Endothelial cell of umbilical vein (primary cell): ENCODE measurements at regions not wholly inside any gene's neighbourhood (a gene's known extent, or its start where the extent isn't known, plus 50 kb on each side); places are given as distances from the start of the nearest gene placed in this dataset.

Experiments
- BruUV-seq: library from RNA; stranded (reverse); fragments of 400-500 nt; replicated peaks from 2 replicates; lab custom pipeline; 2021; lab: Mats Ljungman, UMichigan
- CTCF ChIA-PET: fragments of 300-600, 350-600 bp; sonication (Branson Sonifier 250); formaldehyde crosslinking; loops from one replicate; lab custom pipeline; 2021; ENCODE audit warnings: antibody characterized with exemption, inconsistent platforms; lab: Charles Lee
- POLR2A ChIA-PET: fragments of 300-600, 350-600 bp; sonication (Branson Sonifier 250); formaldehyde crosslinking; loops from one replicate; lab custom pipeline; 2021; ENCODE audit warnings: antibody characterized with exemption, inconsistent platforms; lab: Charles Lee
- DNase-seq: peaks from one replicate; pipeline ENCODE4 v3.0.0-alpha.2; 2011; ENCODE audit warnings: low read depth, low spot score
- FAIRE-seq: peaks from 2 replicates; lab custom pipeline; 2011; peaks lifted over from hg19 to GRCh38; lab: Jason Lieb, UNC
- H2AFZ ChIP-seq: 2 replicates; pipeline ENCODE4 v1.6.0; 2012; ENCODE audit warnings: low read depth, low read length, control low read depth, inconsistent platforms
- H3K27ac ChIP-seq: 2 replicates; pipeline ENCODE4 v1.5.1; 2011; ENCODE audit warnings: low read depth, mild to moderate bottlenecking, control low read depth, low read length, moderate library complexity; ENCODE audit not compliant: insufficient read depth
- H3K27me3 ChIP-seq, 2 experiments: 2 replicates each; pipeline versions ENCODE4 v1.6.0 to v1.6.1; 2011; ENCODE audit warnings: low read length in 2 of 2, mixed read lengths in 1 of 2; ENCODE audit not compliant: control insufficient read depth in 2 of 2, insufficient read depth in 2 of 2
- H3K36me3 ChIP-seq, 2 experiments: 2 replicates in 1 of 2; 3 replicates in 1 of 2; pipeline ENCODE4 v1.5.1; 2011; ENCODE audit warnings: low read length in 2 of 2, mild to moderate bottlenecking in 1 of 2, moderate library complexity in 1 of 2; ENCODE audit not compliant: control insufficient read depth in 2 of 2, insufficient read depth in 2 of 2; ENCODE audit errors: extremely low read depth in 1 of 2
- H3K4me1 ChIP-seq: 3 replicates; pipeline ENCODE4 v1.5.1; 2011; ENCODE audit warnings: mild to moderate bottlenecking, low read length; ENCODE audit not compliant: control insufficient read depth, insufficient read depth; ENCODE audit errors: extremely low read depth
- H3K4me2 ChIP-seq: 2 replicates; pipeline ENCODE4 v1.6.1; 2011; ENCODE audit warnings: low read length, control low read depth, mixed read lengths; ENCODE audit not compliant: insufficient read depth
- H3K4me3 ChIP-seq, 3 experiments: fragments of 200-600 bp in 1 of 3; sonication (generic), shearing (Covaris generic) in 1 of 3; replicated peaks in 1 of 3; 2 replicates each; pipeline ENCODE4 v1.5.1; 2011 to 2016; ENCODE audit warnings: control low read depth in 3 of 3, low read length in 3 of 3, mild to moderate bottlenecking in 2 of 3, inconsistent platforms in 1 of 3, low read depth in 1 of 3, moderate library complexity in 1 of 3; ENCODE audit not compliant: insufficient read depth in 1 of 3
- H3K79me2 ChIP-seq: 2 replicates; pipeline ENCODE4 v1.6.0; 2012; ENCODE audit warnings: low read length, inconsistent platforms; ENCODE audit not compliant: control insufficient read depth, insufficient read depth
- H3K9ac ChIP-seq: replicated peaks from 2 replicates; pipeline ENCODE3; 2011; ENCODE audit warnings: low read length, control low read depth; ENCODE audit not compliant: insufficient read depth; ENCODE audit errors: extremely low read depth
- H3K9me1 ChIP-seq: replicated peaks from 3 replicates; pipeline ENCODE4 v1.6.0; 2011; ENCODE audit warnings: mild to moderate bottlenecking, low read length; ENCODE audit not compliant: control insufficient read depth, insufficient read depth; ENCODE audit errors: extremely low read depth
- H3K9me3 ChIP-seq: replicated peaks from 2 replicates; pipeline ENCODE4 v1.5.1; 2012; ENCODE audit warnings: low read length, inconsistent platforms; ENCODE audit not compliant: control insufficient read depth, insufficient read depth
- H4K20me1 ChIP-seq: replicated peaks from 2 replicates; pipeline ENCODE3; 2011; ENCODE audit warnings: mild to moderate bottlenecking, low read length; ENCODE audit not compliant: control insufficient read depth, insufficient read depth; ENCODE audit errors: extremely low read depth
- CTCF ChIP-seq, 2 donors: IDR thresholded peaks; 1 replicate in 1 of 2; 2 replicates in 1 of 2; pipeline ENCODE4 v1.5.1; 2011; ENCODE audit warnings: low read length in 2 of 2, mild to moderate bottlenecking in 2 of 2, moderate library complexity in 2 of 2, control low read depth in 1 of 2, inconsistent platforms in 1 of 2, low read depth in 1 of 2; ENCODE audit not compliant: insufficient read depth in 1 of 2; ENCODE audit errors: extremely low read depth in 1 of 2
- EZH2 ChIP-seq: IDR thresholded peaks from 2 replicates; pipeline ENCODE4 v1.6.1; 2012; ENCODE audit warnings: borderline replicate concordance, low read depth, mild to moderate bottlenecking, moderate library complexity, low read length, inconsistent platforms; ENCODE audit not compliant: severe bottlenecking
- FOS ChIP-seq: IDR thresholded peaks from 2 replicates; pipeline ENCODE4 v1.6.1; 2011; ENCODE audit warnings: mild to moderate bottlenecking, low read length, moderate library complexity, borderline replicate concordance; ENCODE audit not compliant: insufficient read depth
- GATA2 ChIP-seq: IDR thresholded peaks from 2 replicates; pipeline ENCODE4 v1.7.0; 2011; ENCODE audit warnings: low read depth, mild to moderate bottlenecking, moderate library complexity, mixed read lengths, low read length; ENCODE audit not compliant: insufficient read length, insufficient read depth
- JUN ChIP-seq: IDR thresholded peaks from 2 replicates; pipeline ENCODE4 v1.6.1; 2011; ENCODE audit warnings: borderline replicate concordance, low read depth; ENCODE audit not compliant: insufficient read length, insufficient read depth
- MAX ChIP-seq: IDR thresholded peaks from 2 replicates; pipeline ENCODE4 v1.6.1; 2011; ENCODE audit not compliant: insufficient read depth, insufficient read length
- MYC ChIP-seq: IDR thresholded peaks from one replicate; pipeline ENCODE4 v1.6.1; 2011; ENCODE audit warnings: mild to moderate bottlenecking, low read depth, low read length
- POLR2A ChIP-seq: IDR thresholded peaks from 2 replicates; pipeline ENCODE4 v1.6.1; 2012; ENCODE audit warnings: low read depth, mild to moderate bottlenecking, control low read depth, low read length
- POLR2AphosphoS5 ChIP-seq: IDR thresholded peaks from 2 replicates; pipeline ENCODE4 v1.6.1; 2012; ENCODE audit warnings: low read depth, mild to moderate bottlenecking, control low read depth, low read length, moderate library complexity; ENCODE audit not compliant: insufficient read depth
- dilution Hi-C: fragments of 300-500 bp; cut with MboI; formaldehyde crosslinking; loops from one replicate; pipeline ENCODE4 v1.15.0; 2019; ENCODE audit warnings: low sequenced_read_pairs; ENCODE audit not compliant: extremely low pct_ligation_motif_present
- intact Hi-C: fragments of 100-400 bp; cut with micrococcal nuclease; formaldehyde crosslinking; loops from one replicate; pipeline ENCODE4 v1.10.0; 2022

- POLR2A ChIA-PET: no interaction called here
- no peak for FAIRE-seq
- Histone ChIP-seq H3K4me3 (no peak overlapping the region), H2AFZ (no peak overlapping the region), H3K9me1 (no peaks in the 10 kb centered on the region), H3K36me3 (no peaks in the 10 kb centered on the region), H3K4me2 (no peak overlapping the region), H3K79me2 (no peaks in the 10 kb centered on the region), H3K27ac (no peak overlapping the region), H3K9me3 (no peaks in the 10 kb centered on the region), H3K4me1 (no peaks in the 10 kb centered on the region), H3K9ac (no peak overlapping the region), H4K20me1 (no peaks in the 10 kb centered on the region), H3K27me3 (no peaks in the 10 kb centered on the region)
- intact Hi-C loops (no loop called here), dilution Hi-C loops (no loop called here)
- CTCF ChIA-PET: no interaction called here
- no peak for DNase-seq
- TF ChIP-seq FOS (no peak), CTCF (IDR thresholded peaks at IDR 0.05; ENCODE audit: extremely low read depth in 1 of 2, insufficient read depth in 1 of 2, low read depth in 1 of 2, low read length in 2 of 2) (no peak), GATA2 (no peak), EZH2 (no peak), POLR2A (no peak), JUN (no peak), MYC (no peak), POLR2AphosphoS5 (no peak), MAX (no peak)
- no TSS peak for BruUV-seq
Measured at GRCh38 chr17:15133826-15134225, 131.3 kb downstream of the PMP22 start.
